K562 (cell line): ENCODE measurements at regions not wholly inside any gene's neighbourhood (a gene's known extent, or its start where the extent isn't known, plus 50 kb on each side); places are given as distances from the start of the nearest gene placed in this dataset.

Experiments used
- ATAC-seq: fragments of 200-7000 bp; cut with Tn5 transposase; 3 replicates; pipeline ENCODE4 v1.9.1; 2020; ENCODE audit warnings: moderate library complexity
- BruUV-seq: library from RNA; stranded (reverse); fragments of 400-500 nt; replicated peaks from 2 replicates; lab custom pipeline; 2021; lab: Mats Ljungman, UMichigan
- CTCF ChIA-PET: fragments of 300-600 bp; formaldehyde crosslinking; extraction: SDS; loops from one replicate; lab custom pipeline; 2021; ENCODE audit warnings: low intra/inter-chr PET ratio; lab: Yijun Ruan, JAX
- POLR2A ChIA-PET: fragments of 300-600, 350-650 bp; sonication (Branson Sonifier 250); formaldehyde crosslinking; extraction: SDS; loops from one replicate; lab custom pipeline; 2021; ENCODE audit warnings: antibody characterized with exemption, inconsistent platforms; lab: Yijun Ruan, JAX
- DNase-seq, 4 experiments: peaks; one replicate each; pipeline versions ENCODE4 v3.0.0 to v3.0.0-alpha.2; 2011 to 2018; ENCODE audit warnings: low spot score in 3 of 4, mixed read lengths in 3 of 4; ENCODE audit errors: extremely low read depth in 1 of 4
- FAIRE-seq: peaks from 2 replicates; lab custom pipeline; 2011; peaks lifted over from hg19 to GRCh38; lab: Jason Lieb, UNC
- H2AFZ ChIP-seq: 2 replicates; pipeline ENCODE4 v1.6.0; 2011; ENCODE audit warnings: low read depth, low read length, control low read depth, inconsistent platforms
- H3K27ac ChIP-seq: fragments of 200-600 bp; 3 replicates; pipeline ENCODE4 v1.8.0; 2011; ENCODE audit warnings: low read depth, mild to moderate bottlenecking, control low read depth, inconsistent platforms, low read length, moderate library complexity, mixed read lengths; ENCODE audit errors: extremely low read depth
- H3K27me3 ChIP-seq, 2 experiments: fragments of 300-600 bp in 1 of 2; 2 replicates in 1 of 2; 3 replicates in 1 of 2; pipeline versions ENCODE4 v1.6.0 to v1.8.0; 2011; ENCODE audit warnings: inconsistent platforms in 2 of 2, low read length in 2 of 2, mild to moderate bottlenecking in 1 of 2, mixed read lengths in 1 of 2, moderate library complexity in 1 of 2; ENCODE audit not compliant: control insufficient read depth in 2 of 2, insufficient read depth in 2 of 2
- H3K36me3 ChIP-seq: fragments of 300-600 bp; 3 replicates; pipeline ENCODE4 v1.8.0; 2011; ENCODE audit warnings: mild to moderate bottlenecking, low read length, inconsistent platforms; ENCODE audit not compliant: control insufficient read depth, insufficient read depth
- H3K4me1 ChIP-seq, 2 experiments: fragments of 200-600 bp in 1 of 2; replicated peaks in 1 of 2; 2 replicates in 1 of 2; 3 replicates in 1 of 2; pipeline versions ENCODE4 v1.5.1 to v1.8.0; 2011; ENCODE audit warnings: inconsistent platforms in 2 of 2, low read length in 2 of 2, mild to moderate bottlenecking in 1 of 2, mixed read lengths in 1 of 2, moderate library complexity in 1 of 2; ENCODE audit not compliant: control insufficient read depth in 2 of 2, insufficient read depth in 2 of 2
- H3K4me2 ChIP-seq: 2 replicates; pipeline ENCODE4 v1.6.1; 2011; ENCODE audit warnings: low read length, control low read depth, inconsistent platforms, mixed read lengths; ENCODE audit not compliant: insufficient read depth
- H3K4me3 ChIP-seq: fragments of 200-600 bp; sonication (generic), shearing (Covaris generic); 2 replicates; pipeline ENCODE4 v1.5.1; 2016; ENCODE audit warnings: control low read depth, inconsistent platforms
- H3K79me2 ChIP-seq: fragments of 200-600 bp; 3 replicates; pipeline ENCODE4 v1.8.0; 2011; ENCODE audit warnings: low read length, inconsistent platforms; ENCODE audit not compliant: control insufficient read depth, insufficient read depth
- H3K9ac ChIP-seq, 2 experiments: 2 replicates each; pipeline versions ENCODE4 v1.6.0 to v1.6.1; 2011; ENCODE audit warnings: low read depth in 2 of 2, low read length in 2 of 2, control low read depth in 1 of 2, inconsistent platforms in 1 of 2, mild to moderate bottlenecking in 1 of 2, mixed read lengths in 1 of 2; ENCODE audit not compliant: insufficient read depth in 1 of 2
- H3K9me1 ChIP-seq: one replicate; pipeline ENCODE4 v1.6.0; 2011; ENCODE audit warnings: inconsistent platforms, mild to moderate bottlenecking, low read length, moderate library complexity; ENCODE audit not compliant: control insufficient read depth, insufficient read depth
- H3K9me3 ChIP-seq: replicated peaks from 2 replicates; pipeline ENCODE4 v1.5.1; 2011; ENCODE audit warnings: low read depth, low read length, inconsistent platforms; ENCODE audit not compliant: control insufficient read depth, insufficient read depth
- H4K20me1 ChIP-seq: replicated peaks from 2 replicates; pipeline ENCODE4 v1.6.1; 2011; ENCODE audit warnings: low read length, inconsistent platforms, mixed read lengths; ENCODE audit not compliant: control insufficient read depth, insufficient read depth
- CAMTA2 ChIP-seq: fragments of 250-450 bp; sonication (Bioruptor Pico); conservative IDR thresholded peaks from 2 replicates; pipeline ENCODE4 v1.5.1; 2022
- ERF ChIP-seq: fragments of 450-650 bp; formaldehyde crosslinking; IDR thresholded peaks from 2 replicates; pipeline ENCODE4 v1.4.0; 2020; ENCODE audit warnings: mild to moderate bottlenecking, mixed read lengths
- EZH2 ChIP-seq: IDR thresholded peaks from 2 replicates; pipeline ENCODE4 v1.6.1; 2012; ENCODE audit warnings: low read depth, mild to moderate bottlenecking, inconsistent platforms, low read length, borderline replicate concordance
- FOXM1 ChIP-seq, 2 experiments: fragments of 450-650 bp in 1 of 2; sonication (generic) in 1 of 2; formaldehyde crosslinking in 1 of 2; IDR thresholded peaks; 2 replicates each; pipeline versions ENCODE4 v1.6.1 to v1.9.0; 2017 to 2022; ENCODE audit warnings: low read depth in 2 of 2, mild to moderate bottlenecking in 2 of 2, missing genetic modification reagents in 1 of 2, moderate library complexity in 1 of 2
- MYNN ChIP-seq, 2 experiments: sonication (generic); formaldehyde crosslinking in 1 of 2; IDR thresholded peaks; 2 replicates each; pipeline versions ENCODE4 v1.5.0 to v1.6.1; 2016 to 2020; ENCODE audit warnings: antibody characterized with exemption in 1 of 2, missing genetic modification reagents in 1 of 2
- WGBS: fragments of 100-300 bp; shearing (Covaris generic); methylation state at CpG from one replicate; pipeline ENCODE4 v1.1.6; 2016; ENCODE audit warnings: low coverage, mixed read lengths; ENCODE audit not compliant: insufficient coverage; ENCODE audit errors: missing lambda C conversion rate; 5-methylcytosine and 5-hydroxymethylcytosine counted together
- in situ Hi-C: fragments of 300-500 bp; cut with MboI; formaldehyde crosslinking; loops from 4 replicates; pipeline ENCODE4 v1.15.0; 2018; ENCODE audit warnings: inconsistent platforms, mixed read lengths
- intact Hi-C: fragments of 100-400 bp; cut with micrococcal nuclease; formaldehyde crosslinking; loops from 2 replicates; pipeline ENCODE4 v1.14.2; 2022
- TF ChIP-seq, protein P1 (sequence below): IDR thresholded peaks from 2 replicates; pipeline ENCODE4 v1.6.1; 2014; ENCODE audit warnings: antibody characterized with exemption
- TF ChIP-seq, protein P2 (sequence below): fragments of 250-450 bp; sonication (Bioruptor Pico); IDR thresholded peaks from 2 replicates; pipeline ENCODE4 v1.5.0; 2021
- TF ChIP-seq, protein P3 (sequence below): IDR thresholded peaks from 3 replicates; pipeline ENCODE4 v1.6.1; 2011; ENCODE audit warnings: borderline replicate concordance, mild to moderate bottlenecking, moderate library complexity; ENCODE audit not compliant: insufficient read length; ENCODE audit errors: extremely low read depth
- TF ChIP-seq, protein P4 (sequence below): fragments of 200-400 bp; formaldehyde crosslinking; IDR thresholded peaks from 2 replicates; pipeline ENCODE4 v1.6.1; 2017; ENCODE audit warnings: mild to moderate bottlenecking, low read depth, low read length, moderate library complexity

DNA sequence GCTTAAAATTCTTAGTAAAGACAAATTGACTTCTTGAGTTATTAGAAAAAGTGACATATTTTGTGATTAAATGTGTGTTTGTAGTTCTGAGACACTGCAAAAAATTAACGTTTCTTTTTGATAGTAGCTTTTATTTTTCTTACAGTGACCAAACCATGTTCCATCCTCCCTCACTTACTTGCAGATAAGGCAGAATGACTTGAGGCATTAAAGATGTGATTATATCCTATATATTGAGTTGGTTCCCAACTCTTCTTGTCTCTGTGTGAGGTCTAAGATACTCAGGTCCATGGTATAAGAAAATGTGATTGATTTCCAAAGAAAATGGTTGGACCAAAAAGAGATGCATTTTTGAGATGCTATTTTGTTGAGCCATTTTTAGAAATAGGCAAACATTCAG lies 238.3 kb upstream of the NR2F2 start:
- FAIRE-seq (peak; percentile 44), DNase-seq (no peak), ATAC-seq (no peak)
- no TSS peak for BruUV-seq
- no peaks in the 10 kb centered on the region for H3K27me3 ChIP-seq
- in situ Hi-C loops (no loop called here), intact Hi-C loops (no loop called here)
- no peaks in the 10 kb centered on the region for H3K4me1 ChIP-seq
- H3K9me3 ChIP-seq: no peaks in the 10 kb centered on the region
- WGBS: 14% methylated on average over 1 of the region's 1 CpG
- no peaks in the 10 kb centered on the region for H3K9me1 ChIP-seq
- no peak overlapping the region for H3K27ac ChIP-seq
- H4K20me1 ChIP-seq: no peaks in the 10 kb centered on the region
- H3K36me3 ChIP-seq: no peaks in the 10 kb centered on the region
- ChIA-PET POLR2A (no interaction called here), CTCF (no interaction called here)
- no peak overlapping the region for H3K9ac ChIP-seq
- no peak overlapping the region for H3K4me2 ChIP-seq
- TF ChIP-seq, protein P1, sequence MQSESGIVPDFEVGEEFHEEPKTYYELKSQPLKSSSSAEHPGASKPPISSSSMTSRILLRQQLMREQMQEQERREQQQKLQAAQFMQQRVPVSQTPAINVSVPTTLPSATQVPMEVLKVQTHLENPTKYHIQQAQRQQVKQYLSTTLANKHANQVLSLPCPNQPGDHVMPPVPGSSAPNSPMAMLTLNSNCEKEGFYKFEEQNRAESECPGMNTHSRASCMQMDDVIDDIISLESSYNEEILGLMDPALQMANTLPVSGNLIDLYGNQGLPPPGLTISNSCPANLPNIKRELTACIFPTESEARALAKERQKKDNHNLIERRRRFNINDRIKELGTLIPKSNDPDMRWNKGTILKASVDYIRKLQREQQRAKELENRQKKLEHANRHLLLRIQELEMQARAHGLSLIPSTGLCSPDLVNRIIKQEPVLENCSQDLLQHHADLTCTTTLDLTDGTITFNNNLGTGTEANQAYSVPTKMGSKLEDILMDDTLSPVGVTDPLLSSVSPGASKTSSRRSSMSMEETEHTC: no peak
- TF ChIP-seq, protein P2, sequence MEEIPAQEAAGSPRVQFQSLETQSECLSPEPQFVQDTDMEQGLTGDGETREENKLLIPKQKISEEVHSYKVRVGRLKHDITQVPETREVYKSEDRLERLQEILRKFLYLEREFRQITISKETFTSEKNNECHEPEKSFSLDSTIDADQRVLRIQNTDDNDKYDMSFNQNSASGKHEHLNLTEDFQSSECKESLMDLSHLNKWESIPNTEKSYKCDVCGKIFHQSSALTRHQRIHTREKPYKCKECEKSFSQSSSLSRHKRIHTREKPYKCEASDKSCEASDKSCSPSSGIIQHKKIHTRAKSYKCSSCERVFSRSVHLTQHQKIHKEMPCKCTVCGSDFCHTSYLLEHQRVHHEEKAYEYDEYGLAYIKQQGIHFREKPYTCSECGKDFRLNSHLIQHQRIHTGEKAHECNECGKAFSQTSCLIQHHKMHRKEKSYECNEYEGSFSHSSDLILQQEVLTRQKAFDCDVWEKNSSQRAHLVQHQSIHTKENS: no peak
- TF ChIP-seq FOXM1 (IDR thresholded peaks at IDR 0.05; ENCODE audit: low read depth): no peak
- TF ChIP-seq FOXM1 (CRISPR knock-in tag; IDR thresholded peaks at IDR 0.05; ENCODE audit: low read depth): no peak
- no peak for TF ChIP-seq CAMTA2 (CRISPR knock-in tag)
- TF ChIP-seq, protein P3, sequence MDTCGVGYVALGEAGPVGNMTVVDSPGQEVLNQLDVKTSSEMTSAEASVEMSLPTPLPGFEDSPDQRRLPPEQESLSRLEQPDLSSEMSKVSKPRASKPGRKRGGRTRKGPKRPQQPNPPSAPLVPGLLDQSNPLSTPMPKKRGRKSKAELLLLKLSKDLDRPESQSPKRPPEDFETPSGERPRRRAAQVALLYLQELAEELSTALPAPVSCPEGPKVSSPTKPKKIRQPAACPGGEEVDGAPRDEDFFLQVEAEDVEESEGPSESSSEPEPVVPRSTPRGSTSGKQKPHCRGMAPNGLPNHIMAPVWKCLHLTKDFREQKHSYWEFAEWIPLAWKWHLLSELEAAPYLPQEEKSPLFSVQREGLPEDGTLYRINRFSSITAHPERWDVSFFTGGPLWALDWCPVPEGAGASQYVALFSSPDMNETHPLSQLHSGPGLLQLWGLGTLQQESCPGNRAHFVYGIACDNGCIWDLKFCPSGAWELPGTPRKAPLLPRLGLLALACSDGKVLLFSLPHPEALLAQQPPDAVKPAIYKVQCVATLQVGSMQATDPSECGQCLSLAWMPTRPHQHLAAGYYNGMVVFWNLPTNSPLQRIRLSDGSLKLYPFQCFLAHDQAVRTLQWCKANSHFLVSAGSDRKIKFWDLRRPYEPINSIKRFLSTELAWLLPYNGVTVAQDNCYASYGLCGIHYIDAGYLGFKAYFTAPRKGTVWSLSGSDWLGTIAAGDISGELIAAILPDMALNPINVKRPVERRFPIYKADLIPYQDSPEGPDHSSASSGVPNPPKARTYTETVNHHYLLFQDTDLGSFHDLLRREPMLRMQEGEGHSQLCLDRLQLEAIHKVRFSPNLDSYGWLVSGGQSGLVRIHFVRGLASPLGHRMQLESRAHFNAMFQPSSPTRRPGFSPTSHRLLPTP: no peak
- TF ChIP-seq ERF: no peak
- no peak for TF ChIP-seq EZH2
- TF ChIP-seq MYNN (IDR thresholded peaks at IDR 0.05): no peak
- TF ChIP-seq MYNN (CRISPR knock-in tag; IDR thresholded peaks at IDR 0.05): no peak
- TF ChIP-seq, protein P4, sequence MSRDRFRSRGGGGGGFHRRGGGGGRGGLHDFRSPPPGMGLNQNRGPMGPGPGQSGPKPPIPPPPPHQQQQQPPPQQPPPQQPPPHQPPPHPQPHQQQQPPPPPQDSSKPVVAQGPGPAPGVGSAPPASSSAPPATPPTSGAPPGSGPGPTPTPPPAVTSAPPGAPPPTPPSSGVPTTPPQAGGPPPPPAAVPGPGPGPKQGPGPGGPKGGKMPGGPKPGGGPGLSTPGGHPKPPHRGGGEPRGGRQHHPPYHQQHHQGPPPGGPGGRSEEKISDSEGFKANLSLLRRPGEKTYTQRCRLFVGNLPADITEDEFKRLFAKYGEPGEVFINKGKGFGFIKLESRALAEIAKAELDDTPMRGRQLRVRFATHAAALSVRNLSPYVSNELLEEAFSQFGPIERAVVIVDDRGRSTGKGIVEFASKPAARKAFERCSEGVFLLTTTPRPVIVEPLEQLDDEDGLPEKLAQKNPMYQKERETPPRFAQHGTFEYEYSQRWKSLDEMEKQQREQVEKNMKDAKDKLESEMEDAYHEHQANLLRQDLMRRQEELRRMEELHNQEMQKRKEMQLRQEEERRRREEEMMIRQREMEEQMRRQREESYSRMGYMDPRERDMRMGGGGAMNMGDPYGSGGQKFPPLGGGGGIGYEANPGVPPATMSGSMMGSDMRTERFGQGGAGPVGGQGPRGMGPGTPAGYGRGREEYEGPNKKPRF: no peak
- H3K79me2 ChIP-seq: no peaks in the 10 kb centered on the region
- no peak overlapping the region for H3K4me3 ChIP-seq
- no peak overlapping the region for H2AFZ ChIP-seq
